ENCODE measurements at regions not wholly inside any gene's neighbourhood (a gene's known extent, or its start where the extent isn't known, plus 50 kb on each side); places are given as distances from the start of the nearest gene placed in this dataset.

DNA sequence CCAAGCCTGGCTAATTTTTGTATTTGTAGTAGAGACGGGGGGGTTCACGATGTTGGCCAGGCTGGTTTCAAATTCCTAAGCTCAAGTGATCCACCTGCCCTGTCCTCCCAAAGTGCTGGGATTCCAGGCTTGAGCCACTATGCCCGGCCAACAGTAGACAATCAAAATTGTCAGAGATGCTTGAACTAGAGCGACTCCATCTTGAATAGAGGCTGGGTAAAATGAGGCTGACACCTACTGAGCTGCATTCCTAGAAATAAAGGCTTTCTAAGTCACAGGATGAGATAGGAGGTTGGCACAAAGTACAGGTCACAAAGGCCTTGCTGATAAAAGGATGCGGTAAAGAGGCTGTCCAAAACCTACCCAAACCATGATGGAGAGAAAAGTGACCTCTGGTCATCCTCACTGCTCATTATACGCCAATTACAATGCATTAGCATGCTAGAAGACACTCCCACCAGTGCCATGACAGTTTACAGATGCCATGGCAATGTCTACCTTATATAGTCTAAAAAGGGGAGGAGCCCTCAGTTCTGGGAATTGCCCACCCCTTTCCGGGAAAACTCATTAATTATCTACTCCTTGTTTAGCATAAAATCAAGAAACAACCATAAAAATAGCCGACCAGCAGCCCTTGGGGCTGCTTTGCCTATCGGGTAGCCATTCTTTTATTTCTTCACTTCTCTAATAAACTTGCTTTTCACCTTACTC lies 134.5 kb downstream of the BAMBI start:
- DNase-seq (ENCODE audit: low spot score): no peak

DNA sequence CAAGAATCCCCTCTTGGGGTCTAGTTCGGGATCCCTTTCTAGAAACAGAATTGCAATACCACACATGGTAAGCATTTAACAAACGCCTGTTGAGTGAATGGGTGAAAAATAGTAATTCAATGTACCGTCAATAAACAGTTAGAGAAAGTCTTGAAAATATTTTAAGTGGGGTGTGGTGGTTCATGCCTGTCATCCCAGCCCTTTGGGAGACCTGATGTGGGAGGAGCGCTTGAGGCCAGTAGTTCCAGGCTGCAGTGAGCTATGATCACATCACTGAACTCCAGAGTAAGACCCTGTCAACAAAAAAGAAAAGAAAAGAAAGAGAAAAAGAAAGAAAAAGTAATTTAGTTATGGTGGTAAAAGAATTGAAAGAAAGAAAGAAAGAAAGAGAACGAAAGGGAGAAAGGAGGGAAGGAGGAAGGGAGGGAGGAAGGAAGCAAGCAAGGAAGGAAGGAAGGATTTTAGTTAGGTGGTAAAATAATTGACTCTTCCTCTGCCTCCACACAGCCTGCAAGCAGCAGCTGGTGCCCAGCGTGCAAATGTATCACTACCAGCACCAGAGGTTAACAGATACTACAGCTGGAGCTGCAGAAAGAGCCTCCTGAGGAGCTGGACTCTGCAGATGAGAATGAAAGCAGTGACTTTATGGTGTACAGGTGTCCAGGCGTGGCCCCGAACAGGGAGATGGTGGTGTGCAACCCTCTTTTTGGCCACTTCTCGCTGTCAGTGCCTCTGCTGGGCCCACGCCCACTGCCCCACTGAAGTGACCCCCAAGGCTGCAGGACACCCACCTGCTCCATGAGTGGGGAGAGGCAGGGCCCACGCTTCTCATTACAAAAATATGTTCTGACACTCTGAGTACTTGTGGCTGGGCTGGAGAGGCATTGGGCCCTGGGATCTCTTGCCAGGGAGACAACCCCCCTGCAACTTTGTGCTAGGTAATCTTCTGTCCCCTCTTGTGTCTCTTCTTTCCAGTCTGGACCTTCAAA lies 135.4 kb downstream of the BAMBI start:
- no peak for DNase-seq (ENCODE audit: low spot score)

DNA sequence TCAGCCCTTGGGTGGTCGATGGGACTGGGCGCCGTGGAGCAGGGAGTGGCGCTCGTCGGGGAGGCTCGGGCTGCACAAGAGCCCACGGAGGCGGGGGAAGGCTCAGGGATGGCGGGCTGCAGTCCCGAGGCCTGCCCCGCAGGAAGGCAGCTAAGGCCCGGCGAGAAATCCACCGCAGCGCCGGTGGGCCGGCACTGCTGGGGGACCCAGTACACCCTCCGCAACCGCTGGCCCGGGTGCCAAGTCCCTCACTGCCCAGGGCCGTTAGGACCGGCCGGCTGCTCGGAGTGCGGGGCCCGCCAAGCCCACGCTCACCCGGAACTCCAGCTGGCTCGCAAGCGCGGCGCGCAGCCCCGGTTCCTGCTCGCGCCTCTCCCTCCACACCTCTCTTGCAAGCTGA lies 138.4 kb downstream of the BAMBI start:
- DNase-seq (ENCODE audit: low spot score): no peak

DNA sequence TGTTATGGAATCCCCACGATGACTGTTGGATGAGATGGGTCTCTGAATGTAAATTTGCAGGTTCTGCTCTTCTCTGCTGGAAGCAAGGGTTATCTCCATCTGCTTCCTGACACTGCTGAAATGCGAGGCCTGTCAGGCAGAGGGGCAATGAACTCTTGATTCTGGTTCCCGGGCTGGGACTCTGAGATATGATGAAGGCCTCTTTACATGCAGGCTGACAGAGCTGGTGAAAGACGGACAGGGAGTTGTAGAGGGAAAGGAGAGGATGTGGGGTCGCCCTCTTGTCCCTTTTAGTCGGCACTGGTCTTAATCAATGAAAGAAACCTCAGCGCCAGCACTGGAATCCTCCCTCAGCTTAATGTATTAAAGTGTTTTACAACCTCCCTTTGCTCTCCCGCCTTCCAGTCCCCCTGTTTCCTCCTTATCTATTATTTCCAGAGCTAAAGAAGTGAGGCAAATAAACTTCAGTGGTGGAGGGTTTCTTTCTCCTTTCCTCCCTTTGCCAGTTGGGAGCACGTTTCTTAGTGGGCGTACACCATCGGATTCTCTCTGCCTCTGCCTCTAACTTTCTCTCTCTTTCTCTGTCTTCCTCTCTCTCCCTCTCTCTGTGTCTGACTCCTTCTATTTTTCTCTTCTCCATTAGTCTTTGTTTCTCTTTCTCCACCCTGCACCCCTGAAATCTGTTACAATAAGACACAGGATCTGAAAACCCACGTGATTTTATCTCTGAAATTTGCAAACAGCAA lies 145.6 kb downstream of the BAMBI start:
- DNase-seq (ENCODE audit: low spot score): no peak

DNA sequence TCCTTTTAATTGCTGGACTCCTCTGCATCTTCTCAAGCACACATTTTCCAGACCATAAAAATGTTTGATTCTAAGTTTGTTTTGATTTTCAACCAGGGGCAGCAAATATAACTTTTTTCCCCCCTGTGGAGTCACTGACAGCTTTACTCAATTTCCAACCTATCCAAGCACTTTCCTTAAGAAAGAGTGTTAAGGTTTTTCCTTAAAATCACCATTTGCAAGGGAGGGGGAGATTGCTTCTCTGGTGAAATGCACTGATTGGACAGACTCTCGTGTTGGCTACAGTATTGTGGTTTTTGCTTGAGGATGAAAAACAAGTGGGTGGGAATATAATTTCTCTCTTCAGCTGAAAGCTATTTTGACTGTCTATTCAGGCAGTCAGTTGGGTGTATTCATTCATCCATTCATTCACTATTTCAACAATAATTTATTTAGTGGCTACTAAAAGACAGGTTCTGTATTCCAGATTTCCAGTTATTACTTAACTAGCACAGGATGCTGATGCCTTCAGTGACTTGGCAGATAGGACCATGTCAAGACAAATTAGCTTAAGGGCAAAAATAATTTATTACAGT lies 146.3 kb downstream of the BAMBI start:
- DNase-seq (ENCODE audit: low spot score): no peak

DNA sequence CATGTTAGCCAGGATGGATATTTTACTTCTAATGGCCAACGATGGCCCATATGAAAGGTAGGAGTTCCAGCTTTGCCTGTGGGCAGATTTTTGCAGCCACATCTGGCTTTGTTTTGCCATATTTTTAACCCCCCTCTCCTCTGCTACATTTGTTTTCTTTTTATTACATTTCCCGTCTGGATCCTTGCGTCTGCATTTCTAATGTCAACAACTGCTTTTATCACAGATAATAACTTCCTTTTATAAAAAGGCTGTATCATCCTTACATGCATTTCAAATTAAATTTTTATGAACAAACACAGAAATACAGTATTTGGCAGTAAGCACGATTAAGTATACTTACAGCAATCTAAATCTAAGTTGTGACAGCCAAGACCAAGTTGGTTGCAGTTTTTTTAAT lies 156.0 kb downstream of the BAMBI start:
- DNase-seq (ENCODE audit: low spot score): no peak

DNA sequence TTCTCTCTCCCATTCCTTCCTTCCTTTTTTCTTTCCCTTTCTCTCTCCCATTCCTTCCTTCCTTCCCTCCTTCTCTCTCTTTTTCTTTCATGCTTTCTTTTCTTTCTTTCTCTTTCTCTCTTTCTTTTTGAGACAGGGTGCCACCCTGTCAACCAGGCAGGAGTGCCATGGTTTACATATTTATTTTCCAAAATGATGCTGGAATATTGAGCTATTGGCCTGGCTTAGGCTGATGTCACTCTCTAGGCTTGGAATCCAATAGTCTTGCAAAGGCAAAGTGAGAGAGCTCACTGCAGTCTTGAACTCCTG lies 159.1 kb downstream of the BAMBI start:
- no peak for DNase-seq (ENCODE audit: low spot score)

DNA sequence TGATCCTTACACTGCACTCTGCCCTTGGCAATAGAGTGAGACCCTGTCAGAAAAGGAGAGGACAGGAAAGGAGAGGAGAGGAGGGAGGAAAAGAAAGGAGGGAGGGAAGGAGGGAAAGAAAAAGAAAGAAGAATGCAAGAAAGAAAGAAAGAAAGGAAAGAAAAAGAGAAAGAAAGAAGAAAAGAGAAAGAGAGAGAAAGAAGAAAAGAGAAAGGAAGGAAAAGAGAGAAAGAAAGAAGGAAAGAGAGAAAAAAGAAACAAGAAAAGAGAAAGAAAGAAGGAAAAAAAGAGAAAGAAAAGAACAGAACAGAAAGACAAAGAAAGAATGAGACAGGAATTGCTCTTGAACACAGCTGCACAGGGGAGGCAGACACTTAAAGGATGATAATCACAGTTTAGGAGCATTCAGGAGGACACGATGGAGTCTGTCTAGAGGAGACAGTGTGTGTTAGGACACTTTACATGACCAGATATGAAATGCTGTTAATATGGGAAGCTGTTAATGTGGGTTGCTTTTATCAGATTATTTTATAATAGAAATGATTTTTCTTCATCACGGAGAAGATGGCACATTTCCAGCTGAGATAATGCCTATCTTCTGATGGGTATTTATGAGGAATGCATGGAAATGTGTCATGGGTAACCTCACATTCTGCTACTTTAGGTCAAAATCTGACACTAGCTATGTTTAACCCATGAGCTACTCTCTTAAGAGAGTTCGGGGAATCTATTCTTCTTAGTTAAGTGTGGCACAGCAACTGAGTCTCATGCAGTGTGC lies 160.5 kb downstream of the BAMBI start:
- DNase-seq (ENCODE audit: low spot score): no peak

DNA sequence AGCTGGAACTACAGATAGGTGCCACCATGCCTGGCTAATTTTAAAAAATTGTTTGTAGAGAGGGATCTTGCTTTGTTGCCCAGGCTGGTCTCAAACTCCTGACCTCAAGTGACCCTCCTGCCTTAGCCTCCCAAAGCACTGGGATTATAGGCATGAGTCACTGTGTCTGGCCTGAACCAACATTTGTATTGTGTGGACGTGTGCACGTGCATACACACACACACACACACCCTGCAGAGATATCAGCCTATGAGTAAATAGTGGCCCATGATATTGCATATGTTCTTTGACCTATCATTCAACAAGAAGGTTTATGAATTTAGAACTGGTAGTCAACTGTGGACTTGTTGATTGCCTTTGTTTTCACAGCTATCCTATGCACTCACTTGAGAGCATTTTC lies 161.6 kb downstream of the BAMBI start:
- no peak for DNase-seq (ENCODE audit: low spot score)

DNA sequence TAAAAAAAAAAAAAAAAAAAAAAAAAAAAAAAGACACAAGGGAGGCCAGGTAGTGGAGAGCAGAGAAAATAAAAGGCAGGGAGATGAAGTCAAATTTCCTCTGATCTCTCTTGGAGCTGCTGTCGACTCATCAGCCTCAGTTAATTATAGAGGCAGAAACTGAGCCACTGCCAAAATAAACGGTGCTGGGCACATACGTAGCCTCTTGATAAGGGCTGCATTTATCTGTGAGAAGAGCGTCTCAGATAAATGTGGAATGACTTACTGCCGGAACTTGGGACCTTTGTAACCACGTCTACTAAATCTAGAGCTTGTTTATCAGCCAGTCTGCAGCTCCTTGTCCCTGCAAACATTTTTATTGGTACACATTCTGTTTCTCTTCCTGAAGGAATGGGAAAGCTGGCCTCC lies 162.3 kb downstream of the BAMBI start:
- DNase-seq (ENCODE audit: low spot score): no peak

DNA sequence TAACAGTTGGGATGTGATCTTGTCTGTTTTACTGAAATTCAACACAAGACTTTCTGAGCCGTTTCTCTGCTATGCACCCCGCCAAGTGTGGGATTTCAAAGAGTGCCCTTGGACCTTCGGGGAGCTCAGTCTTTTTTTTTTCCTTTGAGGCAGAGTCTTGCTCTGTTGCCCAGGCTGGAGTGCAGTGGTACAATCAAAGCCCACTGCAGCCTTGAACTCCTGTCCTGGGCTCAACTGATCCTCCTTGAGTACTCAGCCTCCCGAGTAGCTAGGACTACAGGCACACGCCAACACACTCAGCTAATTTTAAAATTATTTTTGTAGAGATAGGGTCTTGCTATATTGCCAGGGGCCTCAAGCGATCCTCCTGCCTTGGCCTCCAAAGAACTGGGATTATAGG lies 162.9 kb downstream of the BAMBI start:
- DNase-seq (ENCODE audit: low spot score): no peak

DNA sequence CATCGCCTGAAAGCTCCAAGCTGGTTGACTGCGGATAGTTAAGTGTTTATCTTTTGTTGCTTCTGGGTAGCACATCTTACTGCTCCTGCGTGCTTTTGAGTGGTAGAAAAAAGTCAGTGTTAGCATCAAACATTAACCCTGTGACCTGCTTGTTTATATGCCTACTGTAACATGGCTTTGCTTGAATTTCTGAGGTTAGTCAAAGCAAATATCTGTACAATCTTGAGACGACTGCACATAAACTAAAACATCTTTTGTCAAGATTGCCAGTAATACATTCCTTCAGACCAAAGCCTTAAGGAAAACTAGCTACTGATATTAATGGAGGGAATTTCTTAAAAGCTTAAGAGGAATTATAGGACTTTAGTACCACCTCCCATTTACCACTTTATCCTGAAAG lies 163.7 kb downstream of the BAMBI start:
- DNase-seq (ENCODE audit: low spot score): no peak

DNA sequence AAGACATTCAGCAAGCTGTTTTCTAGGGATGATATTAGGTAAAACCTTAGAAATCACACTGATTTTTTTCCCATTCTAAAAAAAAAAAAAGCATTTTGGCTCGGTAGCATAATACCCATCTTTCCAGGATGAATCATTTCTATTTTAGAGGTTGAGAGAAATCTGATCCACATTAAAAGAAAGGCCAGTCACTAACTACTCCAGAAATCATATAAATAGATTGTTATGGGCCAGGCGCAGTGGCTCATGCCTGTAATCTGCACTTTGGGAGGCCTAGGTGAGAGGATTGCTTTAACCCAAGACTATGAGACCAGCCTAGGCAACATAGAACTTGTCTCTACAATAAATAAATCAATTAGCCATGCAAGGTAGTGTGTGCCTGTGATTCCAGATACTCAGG lies 164.3 kb downstream of the BAMBI start:
- peak; percentile 68 for DNase-seq (ENCODE audit: low spot score)

DNA sequence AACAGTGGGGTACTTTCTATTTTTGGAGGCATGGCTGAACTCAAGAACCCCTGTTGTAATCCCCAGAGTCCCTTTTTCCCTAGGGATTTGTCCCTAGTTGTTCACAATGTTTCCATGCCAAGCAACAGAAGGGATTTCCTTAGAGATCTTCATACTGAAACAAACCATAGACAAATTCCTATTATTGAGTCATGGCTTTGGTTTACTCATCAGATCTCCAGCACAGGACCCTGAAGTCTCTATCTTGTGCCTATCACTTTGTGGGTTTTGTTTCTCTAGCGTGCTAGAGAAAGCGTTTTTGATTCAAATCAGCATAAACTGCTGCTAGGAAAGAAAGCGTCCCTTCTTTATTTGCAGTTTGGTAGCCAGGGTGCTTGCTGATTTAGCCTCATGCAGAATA lies 165.0 kb downstream of the BAMBI start:
- peak; percentile 73 for DNase-seq (ENCODE audit: low spot score)

DNA sequence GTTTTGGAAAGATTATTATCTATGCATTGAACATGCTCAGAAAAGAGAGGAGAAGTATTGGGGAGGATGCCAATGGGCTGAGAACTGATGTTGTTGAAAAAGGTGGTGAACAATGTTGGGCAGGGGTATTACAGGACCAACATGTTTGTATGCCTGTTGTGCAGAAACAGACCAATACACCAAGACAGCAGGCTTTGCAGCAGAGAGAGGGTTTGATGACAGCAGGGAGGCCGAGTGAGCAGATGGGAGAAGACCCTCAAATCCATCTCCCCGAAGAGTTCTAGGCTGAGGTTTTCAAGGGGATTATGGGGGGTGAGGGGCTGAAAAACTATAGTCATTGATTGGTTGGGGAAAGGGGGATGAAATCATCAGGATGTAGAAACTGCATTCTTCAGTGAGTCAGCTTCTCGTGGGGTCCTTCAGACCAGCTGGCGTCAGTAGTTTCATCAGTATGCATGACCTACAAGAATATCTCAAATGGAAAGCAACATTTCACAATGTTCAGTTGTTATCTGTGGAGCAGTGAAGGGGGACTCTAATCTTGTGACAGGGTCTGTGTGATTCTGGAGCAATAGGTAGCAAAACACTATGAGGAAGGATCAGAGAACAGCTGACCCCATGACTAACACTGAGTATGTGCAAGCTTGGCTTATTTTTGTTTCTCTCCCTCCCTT lies 167.8 kb downstream of the BAMBI start:
- DNase-seq (ENCODE audit: low spot score): no peak

DNA sequence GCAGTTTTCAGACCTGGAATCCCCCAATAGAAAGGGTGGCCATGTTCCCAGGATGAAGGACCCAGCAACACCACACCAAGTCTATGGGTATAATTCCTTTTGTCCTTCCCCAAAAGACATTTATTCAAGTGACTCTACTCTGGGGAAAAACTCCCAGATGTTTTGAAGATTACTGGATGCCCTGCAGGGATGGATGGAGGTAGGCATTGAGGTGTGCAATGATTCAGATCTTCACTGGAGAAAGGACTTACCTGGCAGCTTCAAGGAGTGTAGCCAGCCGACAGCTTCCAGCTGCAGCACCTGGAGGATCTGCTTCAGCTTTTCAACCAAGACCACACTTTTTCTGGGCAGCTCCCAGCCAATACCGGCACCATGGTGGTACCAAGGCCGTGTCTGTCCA lies 172.0 kb downstream of the BAMBI start:
- no peak for DNase-seq (ENCODE audit: low spot score)

DNA sequence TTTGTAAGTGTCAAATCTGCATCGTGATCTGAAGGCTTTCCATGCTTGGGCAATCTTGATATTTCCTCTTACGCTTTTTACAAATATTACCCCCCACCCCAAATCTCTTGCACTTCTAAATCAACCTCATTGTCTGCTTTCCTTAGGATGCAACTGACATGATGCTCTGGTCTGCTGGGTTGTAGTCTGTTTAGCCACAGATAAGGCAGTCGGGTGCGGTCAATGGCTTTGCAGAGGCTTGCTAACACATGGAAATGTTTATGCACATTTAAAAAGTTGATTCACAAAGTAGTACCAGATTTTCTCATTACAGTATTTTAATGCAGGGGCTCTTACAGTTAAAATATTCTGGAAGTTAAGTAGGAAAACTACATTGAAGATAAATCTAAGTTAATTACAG lies 172.5 kb downstream of the BAMBI start:
- no peak for DNase-seq (ENCODE audit: low spot score)

DNA sequence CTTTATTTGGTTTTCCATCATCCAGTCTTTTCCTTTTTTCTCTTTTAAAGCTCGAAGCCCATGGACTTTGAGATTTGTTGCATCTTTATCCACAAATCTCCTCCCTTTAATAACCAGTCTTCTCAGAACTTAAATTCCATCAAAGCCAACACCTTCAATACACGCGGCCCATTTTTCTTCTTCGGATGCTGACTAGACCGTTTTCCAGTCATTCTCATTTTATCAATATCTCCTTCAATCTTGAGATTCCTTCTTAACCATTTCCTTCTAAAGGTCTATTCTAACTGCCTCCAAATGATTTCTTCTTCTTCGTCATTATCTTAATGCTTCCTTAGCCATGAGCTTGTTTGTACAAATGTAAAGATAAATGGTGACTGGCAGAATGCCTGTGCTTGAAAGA lies 173.5 kb downstream of the BAMBI start:
- no peak for DNase-seq (ENCODE audit: low spot score)

DNA sequence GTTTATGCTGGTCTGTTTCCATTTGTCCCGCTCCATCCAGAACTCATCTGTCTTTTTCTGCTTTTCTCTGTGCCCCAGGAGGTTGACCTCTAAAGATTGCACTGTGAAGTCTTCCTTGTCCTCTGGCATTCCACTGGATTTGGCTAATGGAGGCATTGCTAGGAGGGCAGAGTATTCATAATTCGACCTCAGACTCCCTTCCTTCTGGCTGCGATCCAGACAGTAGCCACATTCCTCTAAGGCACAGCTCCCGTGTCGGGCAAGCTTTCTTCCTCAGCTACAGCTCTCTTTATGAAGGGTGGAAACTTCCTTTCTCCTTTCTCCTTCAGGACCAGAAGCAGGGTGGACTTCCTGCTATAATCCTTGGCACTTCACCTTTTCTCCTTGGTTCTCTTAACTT lies 175.9 kb downstream of the BAMBI start:
- DNase-seq (ENCODE audit: low spot score): peak; percentile 20

DNA sequence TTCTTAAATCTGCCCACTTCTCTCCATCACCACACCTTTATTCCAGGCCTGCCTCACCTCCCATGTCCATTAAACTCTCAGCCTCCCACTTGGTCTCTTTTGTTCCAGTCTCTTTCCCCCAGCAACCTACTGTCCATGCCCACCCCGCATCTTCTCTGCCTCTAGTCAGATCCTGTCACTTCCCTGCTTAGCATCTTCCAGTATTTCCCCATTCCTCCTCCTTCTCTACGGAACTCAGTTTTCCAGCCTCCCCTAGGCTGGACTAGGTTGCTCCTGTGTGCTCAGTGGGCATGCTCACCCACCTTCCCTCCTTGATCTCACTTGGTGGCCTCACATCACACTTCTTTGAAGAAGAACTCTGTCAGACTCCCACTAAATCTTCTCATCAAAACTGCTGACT lies 179.8 kb downstream of the BAMBI start:
- DNase-seq (ENCODE audit: low spot score): no peak

DNA sequence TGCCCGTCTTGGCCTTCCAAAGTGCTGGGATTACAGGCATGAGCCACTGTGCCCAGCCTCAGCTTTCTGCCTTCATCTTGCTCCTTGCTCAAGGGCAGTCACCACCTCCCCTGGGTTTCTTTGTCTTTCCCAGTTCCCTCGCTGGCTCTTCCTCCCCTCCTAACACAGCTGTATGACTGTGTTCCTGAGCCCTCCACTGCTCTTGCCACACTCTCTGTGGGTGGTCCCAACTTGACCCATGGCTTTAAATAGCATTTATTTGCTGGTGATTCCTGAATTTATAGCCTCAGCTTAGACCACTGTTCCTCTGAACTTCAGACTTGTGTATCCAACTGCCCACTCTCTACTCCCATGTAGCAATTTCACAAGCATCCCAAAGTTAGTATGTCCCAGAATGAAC lies 181.3 kb downstream of the BAMBI start:
- no peak for DNase-seq (ENCODE audit: low spot score)
